ENCODE measurements at regions not wholly inside any gene's neighbourhood (a gene's known extent, or its start where the extent isn't known, plus 50 kb on each side); places are given as distances from the start of the nearest gene placed in this dataset.
"Not testable (repeated sequence)": the region's sequence is repeated elsewhere in the genome, so short reads cannot be mapped to it uniquely, and the experiment has no call there.

DNA sequence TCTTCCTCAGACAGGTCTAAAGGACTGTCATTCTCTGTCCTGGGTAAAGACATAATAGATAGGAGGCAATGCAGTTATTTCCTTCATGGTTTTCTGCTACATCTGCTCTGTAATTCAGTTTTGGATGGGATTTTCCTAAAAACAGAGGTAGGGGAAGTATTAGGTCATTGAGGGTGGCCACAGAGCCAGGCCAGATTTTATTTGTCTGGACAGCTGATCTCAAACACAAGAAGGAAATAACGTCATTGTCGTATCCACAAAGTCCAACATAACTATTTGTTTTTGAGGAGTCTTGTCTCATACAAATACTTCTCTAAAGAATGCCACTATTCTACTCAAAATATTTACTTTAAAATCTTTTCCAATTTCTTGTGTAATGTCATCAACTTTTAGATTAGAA, 154.8 kb upstream of the MAP2 start:
- no peak for ATAC-seq
- Histone ChIP-seq H3K4me1 (no peaks in the 10 kb centered on the region), H3K27me3 (no peaks in the 10 kb centered on the region), H3K36me3 (no peaks in the 10 kb centered on the region), H3K9me3 (no peaks in the 10 kb centered on the region), H3K27ac (no peak overlapping the region), H3K4me3 (no peak overlapping the region)
- TF ChIP-seq EP300 (IDR thresholded peaks at IDR 0.05) (no peak), POLR2AphosphoS5 (IDR thresholded peaks at IDR 0.05) (no peak), POLR2A (IDR thresholded peaks at IDR 0.05) (no peak)
- TF ChIP-seq, protein P1, sequence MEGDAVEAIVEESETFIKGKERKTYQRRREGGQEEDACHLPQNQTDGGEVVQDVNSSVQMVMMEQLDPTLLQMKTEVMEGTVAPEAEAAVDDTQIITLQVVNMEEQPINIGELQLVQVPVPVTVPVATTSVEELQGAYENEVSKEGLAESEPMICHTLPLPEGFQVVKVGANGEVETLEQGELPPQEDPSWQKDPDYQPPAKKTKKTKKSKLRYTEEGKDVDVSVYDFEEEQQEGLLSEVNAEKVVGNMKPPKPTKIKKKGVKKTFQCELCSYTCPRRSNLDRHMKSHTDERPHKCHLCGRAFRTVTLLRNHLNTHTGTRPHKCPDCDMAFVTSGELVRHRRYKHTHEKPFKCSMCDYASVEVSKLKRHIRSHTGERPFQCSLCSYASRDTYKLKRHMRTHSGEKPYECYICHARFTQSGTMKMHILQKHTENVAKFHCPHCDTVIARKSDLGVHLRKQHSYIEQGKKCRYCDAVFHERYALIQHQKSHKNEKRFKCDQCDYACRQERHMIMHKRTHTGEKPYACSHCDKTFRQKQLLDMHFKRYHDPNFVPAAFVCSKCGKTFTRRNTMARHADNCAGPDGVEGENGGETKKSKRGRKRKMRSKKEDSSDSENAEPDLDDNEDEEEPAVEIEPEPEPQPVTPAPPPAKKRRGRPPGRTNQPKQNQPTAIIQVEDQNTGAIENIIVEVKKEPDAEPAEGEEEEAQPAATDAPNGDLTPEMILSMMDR (IDR thresholded peaks at IDR 0.05) = no peak
- WGBS, 2 donors (ENCODE audit: low coverage in 1 of 2) = 42 to 54% methylated on average over 2 of the region's 2 CpGs

DNA sequence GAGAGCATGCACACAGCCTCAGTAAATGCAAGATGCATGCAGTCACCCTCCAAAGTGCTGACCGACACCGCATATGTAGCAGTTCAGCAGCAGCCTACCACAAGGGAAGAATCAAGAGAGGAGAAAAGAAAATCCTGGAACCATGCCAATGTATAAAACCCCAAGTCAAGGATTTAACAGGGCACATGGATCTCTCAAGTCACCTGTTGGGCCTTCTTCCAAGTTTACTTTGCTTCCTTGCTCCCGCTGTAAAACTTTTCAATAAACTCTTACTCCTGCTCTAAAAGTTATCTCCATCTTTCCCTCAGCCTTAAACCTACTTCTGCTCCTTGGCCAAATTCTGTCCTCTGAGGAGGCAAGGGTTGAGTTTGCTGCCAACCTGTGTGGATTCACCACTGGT, 147.8 kb upstream of the MAP2 start:
- Histone ChIP-seq H3K9me3 (no peaks in the 10 kb centered on the region), H3K27me3 (no peaks in the 10 kb centered on the region), H3K4me3 (no peak overlapping the region), H3K4me1 (no peaks in the 10 kb centered on the region), H3K36me3 (no peaks in the 10 kb centered on the region), H3K27ac (no peak overlapping the region)
- no peak for ATAC-seq
- WGBS, 2 donors (ENCODE audit: low coverage in 1 of 2) = 57 to 61% methylated on average over 2 to 3 of the region's 3 CpGs
- TF ChIP-seq, protein P1 (IDR thresholded peaks at IDR 0.05) = no peak
- no peak for TF ChIP-seq POLR2AphosphoS5 (IDR thresholded peaks at IDR 0.05)
- TF ChIP-seq EP300 (IDR thresholded peaks at IDR 0.05) = no peak
- no peak for TF ChIP-seq POLR2A (IDR thresholded peaks at IDR 0.05)

DNA sequence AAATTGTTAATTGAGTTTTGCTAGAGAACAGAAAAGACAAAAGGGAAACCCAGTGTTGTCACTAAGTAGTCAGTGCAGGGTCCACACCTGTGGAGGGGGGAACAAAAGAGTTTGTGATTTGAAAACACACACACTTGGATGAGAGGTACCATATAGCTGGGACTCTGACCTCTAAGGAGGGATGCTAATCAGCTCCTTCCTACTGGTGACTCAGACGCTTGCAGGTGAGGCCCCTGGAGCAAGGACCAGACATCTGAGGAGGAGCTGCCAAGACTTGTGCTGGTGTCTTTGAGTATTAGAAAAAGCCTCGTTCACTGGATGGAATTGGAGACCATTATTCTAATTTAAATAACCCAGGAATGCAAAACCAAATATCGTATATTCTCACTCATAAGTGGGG, 146.4 kb upstream of the MAP2 start:
- H3K9me3 ChIP-seq = no peaks in the 10 kb centered on the region
- no peaks in the 10 kb centered on the region for H3K27me3 ChIP-seq
- no peaks in the 10 kb centered on the region for H3K4me1 ChIP-seq
- H3K27ac ChIP-seq = no peak overlapping the region
- ATAC-seq = no peak
- H3K4me3 ChIP-seq = no peak overlapping the region
- no peaks in the 10 kb centered on the region for H3K36me3 ChIP-seq
- TF ChIP-seq POLR2AphosphoS5 (IDR thresholded peaks at IDR 0.05) (no peak), POLR2A (IDR thresholded peaks at IDR 0.05) (no peak), EP300 (IDR thresholded peaks at IDR 0.05) (no peak)
- TF ChIP-seq, protein P1 (IDR thresholded peaks at IDR 0.05) = no peak
- 70 to 81% methylated on average over 3 of the region's 3 CpGs for WGBS, 2 donors (ENCODE audit: low coverage in 1 of 2)

DNA sequence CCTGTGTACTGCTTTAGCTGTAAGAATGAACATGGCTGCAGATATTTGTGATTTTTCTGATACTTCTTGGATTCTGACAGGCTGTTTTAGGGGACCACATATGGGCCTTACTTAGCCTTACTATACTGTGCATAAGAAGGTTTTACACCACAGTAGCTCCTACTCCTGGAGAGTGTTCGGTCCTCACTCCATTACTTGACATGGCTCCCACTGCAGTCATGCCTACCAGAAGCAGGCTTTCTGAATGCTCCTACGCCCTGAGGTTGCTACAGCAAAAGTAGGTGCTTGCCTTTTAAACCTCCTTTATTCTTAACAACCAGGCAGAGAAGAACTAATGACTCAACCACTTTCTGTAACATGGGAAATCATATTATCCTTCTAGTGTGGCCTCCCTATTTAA, 125.2 kb upstream of the MAP2 start:
- no peaks in the 10 kb centered on the region for H3K9me3 ChIP-seq
- no peak overlapping the region for H3K27ac ChIP-seq
- no peak overlapping the region for H3K4me3 ChIP-seq
- no peak for TF ChIP-seq POLR2AphosphoS5 (IDR thresholded peaks at IDR 0.05)
- no peak for TF ChIP-seq EP300 (IDR thresholded peaks at IDR 0.05)
- TF ChIP-seq, protein P1 (IDR thresholded peaks at IDR 0.05) = no peak
- no peak for TF ChIP-seq POLR2A (IDR thresholded peaks at IDR 0.05)
- no peak for ATAC-seq
- no peaks in the 10 kb centered on the region for H3K36me3 ChIP-seq
- H3K4me1 ChIP-seq = no peaks in the 10 kb centered on the region
- H3K27me3 ChIP-seq = no peaks in the 10 kb centered on the region
- WGBS, 2 donors (ENCODE audit: low coverage in 1 of 2) = 94% methylated on average over 2 of the region's 2 CpGs

DNA sequence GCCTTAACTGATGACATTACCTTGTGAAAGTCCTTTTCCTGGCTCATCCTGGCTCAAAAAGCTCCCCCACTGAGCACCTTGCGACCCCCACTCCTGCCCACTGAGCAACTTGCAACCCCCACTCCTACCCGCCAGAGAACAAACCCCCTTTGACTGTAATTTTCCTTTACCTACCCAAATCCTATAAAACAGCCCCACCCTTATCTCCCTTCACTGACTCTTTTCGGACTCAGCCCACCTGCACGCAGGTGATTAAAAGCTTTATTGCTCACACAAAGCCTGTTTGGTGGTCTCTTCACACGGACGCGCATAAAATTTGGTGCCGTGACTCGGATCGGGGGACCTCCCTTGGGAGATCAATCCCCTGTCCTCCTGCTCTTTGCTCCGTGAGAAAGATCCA, 124.4 kb upstream of the MAP2 start:
- not testable (repeated sequence) for H3K9me3 ChIP-seq, H3K27ac ChIP-seq, H3K4me3 ChIP-seq, ATAC-seq, H3K36me3 ChIP-seq, H3K4me1 ChIP-seq, H3K27me3 ChIP-seq
- WGBS, 2 donors (ENCODE audit: low coverage in 1 of 2) = 92% methylated on average over 10 of the region's 11 CpGs; no CpG with 5 or more reads in 1 of the 2 donors

DNA sequence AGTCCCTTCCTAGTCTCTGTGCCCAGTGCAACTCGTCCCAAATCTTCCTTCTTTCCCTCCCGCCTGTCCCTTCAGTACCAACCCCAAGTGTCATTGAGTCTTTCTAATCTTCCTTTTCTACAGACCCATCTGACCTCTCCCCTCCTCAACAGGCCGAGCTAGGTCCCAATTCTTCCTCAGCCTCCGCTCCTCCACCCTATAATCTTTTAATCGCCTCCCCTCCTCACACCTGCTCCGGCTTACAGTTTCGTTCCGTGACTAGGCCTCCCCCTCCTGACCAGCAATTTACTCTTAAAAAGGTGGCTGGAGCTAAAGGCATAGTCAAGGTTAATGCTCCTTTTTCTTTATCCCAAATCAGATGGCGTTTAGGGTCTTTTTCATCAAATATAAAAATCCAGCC, 123.1 kb upstream of the MAP2 start:
- not testable (repeated sequence) for H3K4me1 ChIP-seq, H3K27me3 ChIP-seq, H3K36me3 ChIP-seq, H3K9me3 ChIP-seq, ATAC-seq, H3K4me3 ChIP-seq, H3K27ac ChIP-seq
- WGBS, 2 donors (ENCODE audit: low coverage in 1 of 2) = 85 to 89% methylated on average over 6 to 9 of the region's 9 CpGs
